Natural killer cell (primary cell): ENCODE measurements at regions not wholly inside any gene's neighbourhood (a gene's known extent, or its start where the extent isn't known, plus 50 kb on each side); places are given as distances from the start of the nearest gene placed in this dataset.

ENCODE experiments used
- ATAC-seq, 3 donors: fragments of 150-1000 bp in 2 of 3; fragments of 200-7000 bp in 1 of 3; cut with Tn5 transposase; 1 replicate in 1 of 3; 2 replicates in 2 of 3; pipeline ENCODE4 v1.10.0; 2021; ENCODE audit warnings: mild to moderate bottlenecking in 2 of 3, moderate library complexity in 2 of 3
- DNase-seq, 2 donors: peaks; one replicate each; pipeline versions ENCODE4 v3.0.0 to v3.0.0-alpha.2; 2013 to 2021; ENCODE audit warnings: mixed read lengths in 1 of 2
- H3K27ac ChIP-seq: one replicate; pipeline ENCODE4 v1.5.1; 2013; ENCODE audit warnings: mild to moderate bottlenecking, low read length
- H3K27me3 ChIP-seq: one replicate; pipeline ENCODE4 v1.6.1; 2013; ENCODE audit warnings: low read length; ENCODE audit not compliant: control insufficient read depth, insufficient read depth
- H3K36me3 ChIP-seq: one replicate; pipeline ENCODE4 v1.6.1; 2013; ENCODE audit warnings: low read length; ENCODE audit not compliant: control insufficient read depth, insufficient read depth
- H3K4me1 ChIP-seq: one replicate; pipeline ENCODE4 v1.6.1; 2013; ENCODE audit warnings: low read length; ENCODE audit not compliant: control insufficient read depth, insufficient read depth
- H3K4me3 ChIP-seq: one replicate; pipeline ENCODE4 v1.5.1; 2013; ENCODE audit warnings: low read length
- H3K9me3 ChIP-seq: one replicate; pipeline ENCODE4 v1.6.1; 2013; ENCODE audit warnings: low read length; ENCODE audit not compliant: control insufficient read depth, insufficient read depth
- H3K27ac Mint-ChIP-seq, 2 donors: one replicate each; pipeline ENCODE4 v1.8.0; 2022; ENCODE audit warnings: mild to moderate bottlenecking in 2 of 2, mixed read lengths in 2 of 2, moderate library complexity in 1 of 2
- H3K27me3 Mint-ChIP-seq, 2 donors: one replicate each; pipeline ENCODE4 v1.8.0; 2022; ENCODE audit warnings: low read depth in 2 of 2, mixed read lengths in 2 of 2
- H3K36me3 Mint-ChIP-seq: one replicate; pipeline ENCODE4 v1.8.0; 2022; ENCODE audit warnings: mixed read lengths
- H3K4me1 Mint-ChIP-seq, 2 donors: one replicate each; pipeline ENCODE4 v1.8.0; 2022; ENCODE audit warnings: mixed read lengths in 2 of 2
- H3K4me3 Mint-ChIP-seq: one replicate; pipeline ENCODE4 v1.8.0; 2022; ENCODE audit warnings: mild to moderate bottlenecking, moderate library complexity, mixed read lengths
- H3K9me3 Mint-ChIP-seq, 2 donors: one replicate each; pipeline ENCODE4 v1.8.0; 2022; ENCODE audit warnings: mixed read lengths in 2 of 2
- WGBS: methylation state at CpG from one replicate; pipeline ENCODE4 v1.1.7; 2013; ENCODE audit warnings: missing lambda C conversion rate; ENCODE audit not compliant: insufficient coverage; 5-methylcytosine and 5-hydroxymethylcytosine counted together
- intact Hi-C: fragments of 100-400 bp; cut with micrococcal nuclease; formaldehyde crosslinking; loops from one replicate; pipeline ENCODE4 v1.14.2; 2022
- TF ChIP-seq, protein P1 (sequence below): fragments of 200-600 bp; IDR thresholded peaks from one replicate; pipeline ENCODE4 v1.8.0; 2022; ENCODE audit warnings: antibody characterized with exemption

DNA sequence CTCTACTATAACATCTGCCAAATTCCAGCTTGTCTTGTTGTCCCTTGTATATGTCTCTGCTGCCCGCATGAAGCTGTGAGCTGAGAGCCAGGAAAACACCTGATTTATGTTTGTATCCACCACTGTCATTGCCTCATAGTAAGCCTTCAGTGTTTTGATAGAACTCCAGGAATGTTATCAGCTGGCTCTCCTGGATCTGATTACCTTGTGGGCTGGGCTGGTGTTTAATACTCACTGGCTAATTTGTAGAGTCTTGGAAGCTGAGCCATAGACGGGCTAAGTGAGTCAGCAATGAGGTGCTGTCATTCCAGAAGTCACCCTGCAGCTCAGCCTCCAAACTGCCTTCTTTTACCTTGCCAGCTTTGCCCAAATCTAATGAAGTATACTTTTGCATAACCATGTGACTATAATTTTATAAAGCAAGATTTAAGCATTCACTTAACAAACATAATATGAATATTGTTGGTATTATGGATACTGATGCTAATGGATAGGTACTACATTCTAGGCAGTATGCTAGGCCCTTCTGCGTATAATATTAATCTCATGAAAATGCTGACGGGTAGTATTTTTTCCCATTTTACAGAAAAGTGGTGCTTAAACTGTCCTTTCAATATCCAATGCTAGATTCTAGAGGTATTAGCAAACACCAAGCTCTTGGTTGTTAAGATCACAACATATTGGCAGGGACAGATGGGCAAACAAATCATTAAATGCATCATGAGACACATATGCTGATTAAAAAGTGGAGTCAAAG, 62.7 kb upstream of the GATA6 start:
- DNase-seq, result no peak
- peaks cover 2 to 7% of the 10 kb centered on the region in 2 donors for H3K27me3 Mint-ChIP-seq
- no peaks in the 10 kb centered on the region for H3K36me3 Mint-ChIP-seq
- H3K4me3 ChIP-seq, result no peak overlapping the region
- WGBS, result 84% methylated on average over 4 of the region's 4 CpGs
- ATAC-seq, result no peak
- H3K27me3 ChIP-seq, result no peaks in the 10 kb centered on the region
- H3K9me3 Mint-ChIP-seq, result no peaks in the 10 kb centered on the region
- intact Hi-C loops, result no loop called here
- TF ChIP-seq, protein P1, sequence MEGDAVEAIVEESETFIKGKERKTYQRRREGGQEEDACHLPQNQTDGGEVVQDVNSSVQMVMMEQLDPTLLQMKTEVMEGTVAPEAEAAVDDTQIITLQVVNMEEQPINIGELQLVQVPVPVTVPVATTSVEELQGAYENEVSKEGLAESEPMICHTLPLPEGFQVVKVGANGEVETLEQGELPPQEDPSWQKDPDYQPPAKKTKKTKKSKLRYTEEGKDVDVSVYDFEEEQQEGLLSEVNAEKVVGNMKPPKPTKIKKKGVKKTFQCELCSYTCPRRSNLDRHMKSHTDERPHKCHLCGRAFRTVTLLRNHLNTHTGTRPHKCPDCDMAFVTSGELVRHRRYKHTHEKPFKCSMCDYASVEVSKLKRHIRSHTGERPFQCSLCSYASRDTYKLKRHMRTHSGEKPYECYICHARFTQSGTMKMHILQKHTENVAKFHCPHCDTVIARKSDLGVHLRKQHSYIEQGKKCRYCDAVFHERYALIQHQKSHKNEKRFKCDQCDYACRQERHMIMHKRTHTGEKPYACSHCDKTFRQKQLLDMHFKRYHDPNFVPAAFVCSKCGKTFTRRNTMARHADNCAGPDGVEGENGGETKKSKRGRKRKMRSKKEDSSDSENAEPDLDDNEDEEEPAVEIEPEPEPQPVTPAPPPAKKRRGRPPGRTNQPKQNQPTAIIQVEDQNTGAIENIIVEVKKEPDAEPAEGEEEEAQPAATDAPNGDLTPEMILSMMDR, result no peak
- peaks cover 9 to 17% of the 10 kb centered on the region in 2 donors for H3K4me1 Mint-ChIP-seq
- no peaks in the 10 kb centered on the region for H3K4me1 ChIP-seq
- H3K36me3 ChIP-seq, result no peaks in the 10 kb centered on the region
- H3K27ac Mint-ChIP-seq, result no peak overlapping the region
- no peaks in the 10 kb centered on the region for H3K9me3 ChIP-seq
- no peak overlapping the region for H3K27ac ChIP-seq
- H3K4me3 Mint-ChIP-seq, result no peak overlapping the region

DNA sequence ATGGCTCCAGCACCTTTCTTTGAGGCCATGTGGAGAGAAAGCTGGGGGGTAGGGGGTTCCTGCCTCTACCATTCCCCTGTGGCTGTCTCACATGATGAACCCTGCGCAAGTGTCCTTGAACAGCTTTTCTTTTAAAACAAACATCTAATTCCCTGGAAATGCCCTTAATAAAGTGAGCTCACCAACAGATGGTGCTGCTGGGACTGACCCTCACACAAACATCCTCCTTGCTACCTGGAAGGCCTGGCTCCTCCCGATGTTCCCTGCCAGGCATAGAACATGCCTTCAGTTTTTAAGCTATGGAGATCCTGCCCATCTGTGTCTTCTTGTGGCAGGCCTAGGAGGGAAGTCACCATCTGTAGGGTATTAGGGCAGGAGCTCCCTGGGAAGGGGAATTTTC, 60.7 kb upstream of the GATA6 start:
- 86% methylated on average over 2 of the region's 2 CpGs for WGBS
- H3K27ac ChIP-seq, result no peak overlapping the region
- H3K36me3 Mint-ChIP-seq, result no peaks in the 10 kb centered on the region
- no peaks in the 10 kb centered on the region for H3K9me3 ChIP-seq
- DNase-seq (no peak), ATAC-seq (no peak)
- peaks cover 0 to 6% of the 10 kb centered on the region in 2 donors for H3K4me1 Mint-ChIP-seq
- H3K27me3 Mint-ChIP-seq, result peaks cover 5 to 15% of the 10 kb centered on the region in 2 donors
- no peak overlapping the region for H3K4me3 ChIP-seq
- TF ChIP-seq, protein P1, result no peak
- H3K9me3 Mint-ChIP-seq, result no peaks in the 10 kb centered on the region
- no peak overlapping the region for H3K27ac Mint-ChIP-seq
- no peaks in the 10 kb centered on the region for H3K36me3 ChIP-seq
- H3K4me1 ChIP-seq, result no peaks in the 10 kb centered on the region
- no peaks in the 10 kb centered on the region for H3K27me3 ChIP-seq
- intact Hi-C loops, result no loop called here
- no peak overlapping the region for H3K4me3 Mint-ChIP-seq

DNA sequence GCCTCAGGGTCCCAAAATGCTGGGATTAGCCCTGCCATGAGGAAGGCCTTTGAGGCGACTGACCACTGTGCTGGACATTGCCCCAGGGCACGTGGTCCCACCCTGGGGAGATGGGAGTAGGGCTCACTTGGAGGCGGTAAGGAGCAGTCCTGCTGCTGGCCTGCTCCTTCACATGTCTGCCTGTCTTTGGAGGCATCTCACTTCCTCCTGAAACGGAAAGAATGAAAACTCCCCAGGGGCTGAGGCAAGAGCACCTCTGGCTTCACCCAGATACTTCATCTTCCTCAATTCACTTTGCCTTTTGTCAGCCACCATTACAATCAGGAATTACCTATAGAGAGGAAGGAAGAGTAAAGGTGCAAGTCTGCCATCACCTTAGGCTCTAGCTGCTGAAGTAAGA, 59.9 kb upstream of the GATA6 start:
- no peaks in the 10 kb centered on the region for H3K36me3 ChIP-seq
- DNase-seq (no peak), ATAC-seq (no peak)
- WGBS, result 68% methylated on average over 4 of the region's 4 CpGs
- no peaks in the 10 kb centered on the region for H3K27me3 ChIP-seq
- no peaks in the 10 kb centered on the region for H3K36me3 Mint-ChIP-seq
- no peaks in the 10 kb centered on the region for H3K9me3 Mint-ChIP-seq
- H3K4me1 ChIP-seq, result no peaks in the 10 kb centered on the region
- intact Hi-C loops, result no loop called here
- H3K27ac Mint-ChIP-seq, result no peak overlapping the region
- no peak overlapping the region for H3K27ac ChIP-seq
- no peaks in the 10 kb centered on the region for H3K4me1 Mint-ChIP-seq
- H3K9me3 ChIP-seq, result no peaks in the 10 kb centered on the region
- TF ChIP-seq, protein P1, result no peak
- no peak overlapping the region for H3K4me3 Mint-ChIP-seq
- H3K4me3 ChIP-seq, result no peak overlapping the region
- H3K27me3 Mint-ChIP-seq, result peaks cover 7 to 15% of the 10 kb centered on the region in 2 donors

DNA sequence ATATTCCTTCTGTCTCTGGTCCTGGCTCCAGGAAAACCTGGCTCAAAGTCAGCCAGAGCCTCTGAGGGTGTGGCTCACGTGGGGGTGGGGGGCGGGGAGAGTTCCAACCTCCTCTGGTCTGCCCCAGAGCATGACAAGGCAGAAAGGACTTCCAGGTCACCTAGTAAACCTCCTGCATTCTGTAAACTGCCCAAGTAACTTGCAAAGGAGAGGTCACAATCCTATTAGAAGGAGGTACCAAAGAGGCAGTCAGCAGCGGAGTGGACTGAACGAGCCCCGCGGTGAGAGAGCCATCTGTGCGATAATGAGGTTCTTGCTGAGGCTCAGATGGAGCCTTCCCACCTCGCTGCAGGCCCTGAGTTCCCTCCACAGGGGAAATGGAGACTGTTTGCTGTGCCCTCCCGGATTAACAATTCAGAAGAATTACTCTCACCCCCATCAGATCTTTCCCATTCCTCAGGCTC, 58.9 kb upstream of the GATA6 start:
- H3K27me3 ChIP-seq, result no peaks in the 10 kb centered on the region
- Mint-ChIP-seq H3K27ac (no peak overlapping the region), H3K4me1 (no peaks in the 10 kb centered on the region), H3K4me3 (no peak overlapping the region), H3K36me3 (no peaks in the 10 kb centered on the region), H3K27me3 (peaks cover 13 to 24% of the 10 kb centered on the region in 2 donors), H3K9me3 (no peaks in the 10 kb centered on the region)
- H3K4me1 ChIP-seq, result no peaks in the 10 kb centered on the region
- ATAC-seq (no peak), DNase-seq (no peak)
- TF ChIP-seq, protein P1, result no peak
- 69% methylated on average over 9 of the region's 9 CpGs for WGBS
- H3K36me3 ChIP-seq, result no peaks in the 10 kb centered on the region
- intact Hi-C loops, result no loop called here
- H3K9me3 ChIP-seq, result no peaks in the 10 kb centered on the region
- no peak overlapping the region for H3K27ac ChIP-seq
- no peak overlapping the region for H3K4me3 ChIP-seq
